DND-41 (cell line): ENCODE measurements at regions not wholly inside any gene's neighbourhood (a gene's known extent, or its start where the extent isn't known, plus 50 kb on each side); places are given as distances from the start of the nearest gene placed in this dataset.

Source experiments
- ATAC-seq: fragments of 200-7000 bp; cut with Tn5 transposase; 3 replicates; pipeline ENCODE4 v1.9.1; 2021; ENCODE audit warnings: low read depth; ENCODE audit not compliant: insufficient read depth
- DNase-seq: peaks from one replicate; pipeline ENCODE4 v3.0.0-alpha.2; 2020
- H2AFZ ChIP-seq: 2 replicates; pipeline ENCODE4 v1.6.0; 2012; ENCODE audit warnings: low read depth, low read length
- H3K27ac ChIP-seq: 2 replicates; pipeline ENCODE4 v1.5.1; 2012; ENCODE audit warnings: low read length, inconsistent platforms
- H3K27me3 ChIP-seq: fragments of 200-600 bp; sonication (generic); 2 replicates; pipeline ENCODE4 v1.6.0; 2012; ENCODE audit warnings: low read length, mild to moderate bottlenecking, inconsistent platforms; ENCODE audit not compliant: insufficient read depth, poor library complexity
- H3K36me3 ChIP-seq: 2 replicates; pipeline ENCODE4 v1.5.1; 2012; ENCODE audit warnings: low read length, inconsistent platforms; ENCODE audit not compliant: insufficient read depth
- H3K4me1 ChIP-seq: 2 replicates; pipeline ENCODE4 v1.5.1; 2012; ENCODE audit warnings: mild to moderate bottlenecking, low read length; ENCODE audit not compliant: insufficient read depth
- H3K4me2 ChIP-seq: 2 replicates; pipeline ENCODE4 v1.6.0; 2012; ENCODE audit warnings: mild to moderate bottlenecking, moderate library complexity, low read length, inconsistent platforms; ENCODE audit not compliant: insufficient read depth
- H3K4me3 ChIP-seq, 2 experiments: fragments of 200-600 bp in 1 of 2; shearing (Covaris generic) in 1 of 2; 2 replicates each; pipeline ENCODE4 v1.5.1; 2012 to 2016; ENCODE audit warnings: inconsistent platforms in 2 of 2, low read length in 2 of 2, mild to moderate bottlenecking in 2 of 2, low read depth in 1 of 2, moderate library complexity in 1 of 2
- H3K79me2 ChIP-seq: 2 replicates; pipeline ENCODE4 v1.6.0; 2012; ENCODE audit warnings: low read length, inconsistent platforms; ENCODE audit not compliant: insufficient read depth
- H3K9ac ChIP-seq: 2 replicates; pipeline ENCODE4 v1.6.0; 2012; ENCODE audit warnings: low read depth, mild to moderate bottlenecking, inconsistent platforms, low read length, moderate library complexity
- H3K9me3 ChIP-seq: 2 replicates; pipeline ENCODE4 v1.5.1; 2012; ENCODE audit warnings: low read length, moderate library complexity, mild to moderate bottlenecking, inconsistent platforms; ENCODE audit not compliant: insufficient read depth, severe bottlenecking
- H4K20me1 ChIP-seq: 2 replicates; pipeline ENCODE4 v1.6.0; 2012; ENCODE audit warnings: low read length; ENCODE audit not compliant: insufficient read depth
- EZH2 ChIP-seq: IDR thresholded peaks from 3 replicates; pipeline ENCODE4 v1.6.1; 2012; ENCODE audit warnings: borderline replicate concordance, low read depth, mild to moderate bottlenecking, moderate library complexity, low read length, inconsistent platforms; ENCODE audit not compliant: severe bottlenecking
- TF ChIP-seq, protein P1 (sequence below): IDR thresholded peaks from 2 replicates; pipeline ENCODE4 v1.5.1; 2012; ENCODE audit warnings: borderline replicate concordance, low read length, moderate library complexity, mild to moderate bottlenecking; ENCODE audit not compliant: poor library complexity, severe bottlenecking; ENCODE audit errors: extremely low read depth

- H2AFZ ChIP-seq = no peak overlapping the region
- H3K9me3 ChIP-seq = no peaks in the 10 kb centered on the region
- no peak for TF ChIP-seq EZH2
- TF ChIP-seq, protein P1, sequence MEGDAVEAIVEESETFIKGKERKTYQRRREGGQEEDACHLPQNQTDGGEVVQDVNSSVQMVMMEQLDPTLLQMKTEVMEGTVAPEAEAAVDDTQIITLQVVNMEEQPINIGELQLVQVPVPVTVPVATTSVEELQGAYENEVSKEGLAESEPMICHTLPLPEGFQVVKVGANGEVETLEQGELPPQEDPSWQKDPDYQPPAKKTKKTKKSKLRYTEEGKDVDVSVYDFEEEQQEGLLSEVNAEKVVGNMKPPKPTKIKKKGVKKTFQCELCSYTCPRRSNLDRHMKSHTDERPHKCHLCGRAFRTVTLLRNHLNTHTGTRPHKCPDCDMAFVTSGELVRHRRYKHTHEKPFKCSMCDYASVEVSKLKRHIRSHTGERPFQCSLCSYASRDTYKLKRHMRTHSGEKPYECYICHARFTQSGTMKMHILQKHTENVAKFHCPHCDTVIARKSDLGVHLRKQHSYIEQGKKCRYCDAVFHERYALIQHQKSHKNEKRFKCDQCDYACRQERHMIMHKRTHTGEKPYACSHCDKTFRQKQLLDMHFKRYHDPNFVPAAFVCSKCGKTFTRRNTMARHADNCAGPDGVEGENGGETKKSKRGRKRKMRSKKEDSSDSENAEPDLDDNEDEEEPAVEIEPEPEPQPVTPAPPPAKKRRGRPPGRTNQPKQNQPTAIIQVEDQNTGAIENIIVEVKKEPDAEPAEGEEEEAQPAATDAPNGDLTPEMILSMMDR = no peak
- H3K27ac ChIP-seq = no peak overlapping the region
- ATAC-seq = no peak
- H3K36me3 ChIP-seq = no peaks in the 10 kb centered on the region
- H3K4me1 ChIP-seq = no peaks in the 10 kb centered on the region
- no peak overlapping the region for H3K4me2 ChIP-seq
- H3K4me3 ChIP-seq = no peak overlapping the region
- H3K79me2 ChIP-seq = no peaks in the 10 kb centered on the region
- DNase-seq = no peak
- no peak overlapping the region for H3K9ac ChIP-seq
- no peaks in the 10 kb centered on the region for H4K20me1 ChIP-seq
- no peaks in the 10 kb centered on the region for H3K27me3 ChIP-seq
Observed at GRCh38 chr4:117428536-117428935, 343.2 kb upstream of the TRAM1L1 start.

GRCh38 chr4:117429061-117429460, 343.7 kb upstream of the TRAM1L1 start:
- no peak overlapping the region for H2AFZ ChIP-seq
- no peak overlapping the region for H3K4me2 ChIP-seq
- no peak for TF ChIP-seq EZH2
- TF ChIP-seq, protein P1 = peak; percentile 12
- H3K79me2 ChIP-seq = no peaks in the 10 kb centered on the region
- DNase-seq (no peak), ATAC-seq (no peak)
- no peaks in the 10 kb centered on the region for H3K27me3 ChIP-seq
- H3K9ac ChIP-seq = no peak overlapping the region
- no peaks in the 10 kb centered on the region for H3K36me3 ChIP-seq
- no peak overlapping the region for H3K4me3 ChIP-seq
- H4K20me1 ChIP-seq = no peaks in the 10 kb centered on the region
- no peaks in the 10 kb centered on the region for H3K9me3 ChIP-seq
- no peaks in the 10 kb centered on the region for H3K4me1 ChIP-seq
- H3K27ac ChIP-seq = no peak overlapping the region

GRCh38 chr4:117429506-117429905, 344.1 kb upstream of the TRAM1L1 start:
- Histone ChIP-seq H3K9ac (no peak overlapping the region), H3K79me2 (no peaks in the 10 kb centered on the region), H3K4me2 (no peak overlapping the region), H3K4me1 (no peaks in the 10 kb centered on the region), H3K27ac (no peak overlapping the region), H3K4me3 (no peak overlapping the region), H3K9me3 (no peaks in the 10 kb centered on the region), H2AFZ (no peak overlapping the region), H4K20me1 (no peaks in the 10 kb centered on the region), H3K36me3 (no peaks in the 10 kb centered on the region), H3K27me3 (no peaks in the 10 kb centered on the region)
- TF ChIP-seq, protein P1 = no peak
- no peak for TF ChIP-seq EZH2
- no peak for DNase-seq
- no peak for ATAC-seq

DNA sequence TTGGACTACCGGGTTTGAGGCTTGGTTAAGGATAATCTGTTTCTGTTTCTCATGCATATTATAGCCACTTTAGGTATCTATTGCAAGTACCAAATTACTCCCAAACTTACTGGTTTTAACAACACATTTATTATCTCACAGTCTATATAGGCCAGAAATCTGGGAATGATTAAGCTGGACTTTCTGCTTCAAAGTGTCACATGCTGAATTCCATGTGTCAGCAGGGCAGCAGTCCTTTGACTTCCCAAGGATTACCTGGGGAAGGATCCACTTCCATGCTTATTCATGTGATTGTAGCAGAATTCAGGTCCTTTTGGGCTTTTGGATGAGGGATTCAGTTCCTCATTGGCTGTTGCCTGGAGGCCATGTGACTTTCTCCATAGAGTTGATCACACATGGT, 349.0 kb upstream of the TRAM1L1 start:
- TF ChIP-seq, protein P1 = no peak
- H3K9me3 ChIP-seq = no peaks in the 10 kb centered on the region
- no peak for ATAC-seq

More for the DNA sequence above, 349.0 kb upstream of the TRAM1L1 start:
- Histone ChIP-seq H3K27ac (no peak overlapping the region), H3K9ac (no peak overlapping the region), H3K4me1 (no peaks in the 10 kb centered on the region), H4K20me1 (no peaks in the 10 kb centered on the region), H3K36me3 (no peaks in the 10 kb centered on the region), H2AFZ (no peak overlapping the region), H3K79me2 (no peaks in the 10 kb centered on the region), H3K4me3 (no peak overlapping the region), H3K27me3 (no peaks in the 10 kb centered on the region), H3K4me2 (no peak overlapping the region)
- DNase-seq = no peak
